CD4-positive, alpha-beta T cell treated with Interleukin-2 at 100 ng/mL for 4 hours (primary cell): ENCODE measurements at regions not wholly inside any gene's neighbourhood (a gene's known extent, or its start where the extent isn't known, plus 50 kb on each side); places are given as distances from the start of the nearest gene placed in this dataset.

Experiments used
- DNase-seq: peaks from one replicate; pipeline ENCODE4 v3.0.0-alpha.2; 2020; ENCODE audit warnings: low spot score

GRCh38 chr7:41039981-41040380 lies 662.9 kb downstream of the INHBA start:
- no peak for DNase-seq

- no peak for DNase-seq
These were observed 663.4 kb downstream of the INHBA start for GRCh38 chr7:41039386-41039953.

GRCh38 chr7:41038211-41038610 lies 664.7 kb downstream of the INHBA start:
- no peak for DNase-seq

- DNase-seq = no peak
These were observed 665.2 kb downstream of the INHBA start for GRCh38 chr7:41037691-41038090.

GRCh38 chr7:41035794-41036193 lies 667.1 kb downstream of the INHBA start:
- DNase-seq = no peak

GRCh38 chr7:41033500-41033899 lies 669.4 kb downstream of the INHBA start:
- no peak for DNase-seq

- DNase-seq = no peak
These were observed 672.2 kb downstream of the INHBA start for GRCh38 chr7:41030673-41031072.

GRCh38 chr7:41029072-41029499 lies 673.8 kb downstream of the INHBA start:
- DNase-seq = no peak

- no peak for DNase-seq
These were observed 674.3 kb downstream of the INHBA start for GRCh38 chr7:41028580-41028979.

- DNase-seq = no peak
These were observed 675.3 kb downstream of the INHBA start for GRCh38 chr7:41027428-41028115.

- no peak for DNase-seq
These were observed 678.8 kb downstream of the INHBA start for GRCh38 chr7:41024126-41024525.

- no peak for DNase-seq
These were observed 682.8 kb downstream of the INHBA start for GRCh38 chr7:41020056-41020455.

GRCh38 chr7:41013117-41013516 lies 689.8 kb downstream of the INHBA start:
- no peak for DNase-seq

GRCh38 chr7:41012041-41012440 lies 690.8 kb downstream of the INHBA start:
- no peak for DNase-seq

- no peak for DNase-seq
These were observed 691.9 kb downstream of the INHBA start for GRCh38 chr7:41010967-41011366.

- no peak for DNase-seq
These were observed 692.5 kb downstream of the INHBA start for GRCh38 chr7:41010418-41010817.

- no peak for DNase-seq
These were observed 695.1 kb downstream of the INHBA start for GRCh38 chr7:41007811-41008210.

GRCh38 chr7:41007351-41007751 lies 695.5 kb downstream of the INHBA start:
- DNase-seq = no peak

GRCh38 chr7:41006306-41006995 lies 696.4 kb downstream of the INHBA start:
- DNase-seq = no peak

GRCh38 chr7:41005374-41005901 lies 697.5 kb downstream of the INHBA start:
- no peak for DNase-seq

- DNase-seq = no peak
These were observed 698.9 kb downstream of the INHBA start for GRCh38 chr7:41003977-41004376.

- no peak for DNase-seq
These were observed 699.3 kb downstream of the INHBA start for GRCh38 chr7:41003611-41003940.
